DOHH2 (cell line): ENCODE measurements at regions not wholly inside any gene's neighbourhood (a gene's known extent, or its start where the extent isn't known, plus 50 kb on each side); places are given as distances from the start of the nearest gene placed in this dataset.

ENCODE experiments used
- EZH2phosphoT487 ChIP-seq: fragments of 200-600 bp; sonication (generic); IDR thresholded peaks from 2 replicates; pipeline ENCODE4 v1.6.1; 2017; ENCODE audit warnings: borderline replicate concordance, mild to moderate bottlenecking, antibody characterized with exemption, low read length, moderate library complexity, mixed read lengths
- TF ChIP-seq, protein P1 (sequence below): fragments of 200-600 bp; sonication (generic); IDR thresholded peaks from one replicate; pipeline ENCODE4 v1.5.1; 2014; ENCODE audit warnings: antibody characterized with exemption, mild to moderate bottlenecking, low read depth, low read length; ENCODE audit not compliant: poor library complexity, severe bottlenecking

- TF ChIP-seq, protein P1, sequence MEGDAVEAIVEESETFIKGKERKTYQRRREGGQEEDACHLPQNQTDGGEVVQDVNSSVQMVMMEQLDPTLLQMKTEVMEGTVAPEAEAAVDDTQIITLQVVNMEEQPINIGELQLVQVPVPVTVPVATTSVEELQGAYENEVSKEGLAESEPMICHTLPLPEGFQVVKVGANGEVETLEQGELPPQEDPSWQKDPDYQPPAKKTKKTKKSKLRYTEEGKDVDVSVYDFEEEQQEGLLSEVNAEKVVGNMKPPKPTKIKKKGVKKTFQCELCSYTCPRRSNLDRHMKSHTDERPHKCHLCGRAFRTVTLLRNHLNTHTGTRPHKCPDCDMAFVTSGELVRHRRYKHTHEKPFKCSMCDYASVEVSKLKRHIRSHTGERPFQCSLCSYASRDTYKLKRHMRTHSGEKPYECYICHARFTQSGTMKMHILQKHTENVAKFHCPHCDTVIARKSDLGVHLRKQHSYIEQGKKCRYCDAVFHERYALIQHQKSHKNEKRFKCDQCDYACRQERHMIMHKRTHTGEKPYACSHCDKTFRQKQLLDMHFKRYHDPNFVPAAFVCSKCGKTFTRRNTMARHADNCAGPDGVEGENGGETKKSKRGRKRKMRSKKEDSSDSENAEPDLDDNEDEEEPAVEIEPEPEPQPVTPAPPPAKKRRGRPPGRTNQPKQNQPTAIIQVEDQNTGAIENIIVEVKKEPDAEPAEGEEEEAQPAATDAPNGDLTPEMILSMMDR: no peak
- no peak for TF ChIP-seq EZH2phosphoT487
Observed at GRCh38 chr5:106435185-106435584, 1235.6 kb downstream of the EFNA5 start.
